ENCODE measurements at regions not wholly inside any gene's neighbourhood (a gene's known extent, or its start where the extent isn't known, plus 50 kb on each side); places are given as distances from the start of the nearest gene placed in this dataset.

DNA sequence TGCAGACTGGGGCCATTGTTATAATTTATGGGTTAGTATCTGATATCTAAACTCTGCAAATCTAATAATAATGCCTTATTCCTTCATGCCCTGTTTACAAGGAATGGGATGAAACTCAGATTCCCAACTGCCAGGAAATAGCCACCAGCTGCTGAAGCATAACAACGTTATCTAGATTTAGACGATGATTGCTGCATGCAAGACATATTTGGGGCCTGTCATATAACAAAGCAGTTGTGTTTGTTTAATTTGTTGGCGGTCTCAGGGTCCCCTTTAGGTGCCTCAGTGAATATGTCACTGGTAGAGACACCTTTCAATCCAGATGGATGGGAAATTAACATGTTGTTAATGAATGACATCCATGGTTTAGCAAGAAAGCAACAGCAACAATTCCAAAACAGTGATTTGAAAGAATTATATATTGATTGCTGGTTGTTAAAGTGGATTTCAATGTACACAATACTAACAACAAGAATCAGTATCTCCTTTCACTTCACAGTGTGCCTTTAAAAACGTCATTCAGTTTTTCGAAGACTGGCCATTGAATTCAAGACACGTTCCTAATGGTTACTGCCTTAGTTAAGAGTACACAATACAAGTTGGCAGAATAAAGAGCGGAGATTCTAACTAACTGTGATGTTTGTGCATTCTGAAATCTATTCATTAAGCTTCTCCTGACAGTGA lies 860.6 kb upstream of the CELF2 start:
- H3K4me1 ChIP-seq (ENCODE audit: control insufficient read depth, low read length) = no peaks in the 10 kb centered on the region

DNA sequence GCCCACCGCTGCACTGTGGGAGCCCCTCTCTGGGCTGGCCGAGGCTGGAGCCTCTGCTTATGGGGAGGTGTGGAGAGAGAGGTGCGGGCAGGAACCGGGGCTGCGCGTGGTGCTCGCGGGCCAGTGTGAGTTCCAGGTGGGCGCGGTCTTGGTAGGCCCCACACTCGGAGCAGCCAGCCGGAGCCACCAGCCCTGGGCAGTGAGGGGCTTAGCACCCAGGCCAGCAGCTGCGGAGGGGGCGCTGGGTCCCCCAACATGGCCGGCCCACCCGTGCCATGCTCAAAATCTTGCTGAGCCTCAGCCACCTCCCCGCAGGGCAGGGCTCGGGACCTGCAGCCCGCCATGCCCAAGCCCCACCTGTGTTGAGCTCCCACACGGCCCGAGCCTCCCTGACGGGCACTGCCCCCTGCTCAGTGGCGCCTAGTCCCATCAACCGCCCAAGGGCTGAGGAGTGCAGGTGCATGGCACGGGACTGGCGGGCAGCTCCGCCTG lies 856.8 kb upstream of the CELF2 start:
- TF ChIP-seq, protein P1, sequence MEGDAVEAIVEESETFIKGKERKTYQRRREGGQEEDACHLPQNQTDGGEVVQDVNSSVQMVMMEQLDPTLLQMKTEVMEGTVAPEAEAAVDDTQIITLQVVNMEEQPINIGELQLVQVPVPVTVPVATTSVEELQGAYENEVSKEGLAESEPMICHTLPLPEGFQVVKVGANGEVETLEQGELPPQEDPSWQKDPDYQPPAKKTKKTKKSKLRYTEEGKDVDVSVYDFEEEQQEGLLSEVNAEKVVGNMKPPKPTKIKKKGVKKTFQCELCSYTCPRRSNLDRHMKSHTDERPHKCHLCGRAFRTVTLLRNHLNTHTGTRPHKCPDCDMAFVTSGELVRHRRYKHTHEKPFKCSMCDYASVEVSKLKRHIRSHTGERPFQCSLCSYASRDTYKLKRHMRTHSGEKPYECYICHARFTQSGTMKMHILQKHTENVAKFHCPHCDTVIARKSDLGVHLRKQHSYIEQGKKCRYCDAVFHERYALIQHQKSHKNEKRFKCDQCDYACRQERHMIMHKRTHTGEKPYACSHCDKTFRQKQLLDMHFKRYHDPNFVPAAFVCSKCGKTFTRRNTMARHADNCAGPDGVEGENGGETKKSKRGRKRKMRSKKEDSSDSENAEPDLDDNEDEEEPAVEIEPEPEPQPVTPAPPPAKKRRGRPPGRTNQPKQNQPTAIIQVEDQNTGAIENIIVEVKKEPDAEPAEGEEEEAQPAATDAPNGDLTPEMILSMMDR (IDR thresholded peaks at IDR 0.05; ENCODE audit: low read depth, low read length, poor library complexity, severe bottlenecking) = no peak
- no peak for TF ChIP-seq EZH2phosphoT487 (IDR thresholded peaks at IDR 0.05; ENCODE audit: borderline replicate concordance, low read length)
- H3K4me2 ChIP-seq (ENCODE audit: low read length) = no peak overlapping the region
- H3F3A ChIP-seq (ENCODE audit: control insufficient read depth, insufficient read depth) = no peaks in the 10 kb centered on the region
- no peaks in the 10 kb centered on the region for H3K79me2 ChIP-seq (ENCODE audit: control insufficient read depth, low read length)
- H4K20me1 ChIP-seq (ENCODE audit: control insufficient read depth, insufficient read depth, low read depth, low read length) = no peaks in the 10 kb centered on the region
- H3K27ac ChIP-seq (ENCODE audit: low read depth, low read length) = no peak overlapping the region
- no peaks in the 10 kb centered on the region for H3K9me2 ChIP-seq (replicated peaks; ENCODE audit: control insufficient read depth, low read length)
- no peaks in the 10 kb centered on the region for H3K36me3 ChIP-seq (ENCODE audit: control insufficient read depth, low read length)
- no peaks in the 10 kb centered on the region for H3K9me3 ChIP-seq (ENCODE audit: control insufficient read depth, insufficient read depth, low read length)
- no peak overlapping the region for H3K4me3 ChIP-seq (ENCODE audit: low read length)
- no peaks in the 10 kb centered on the region for H3K4me1 ChIP-seq (ENCODE audit: control insufficient read depth, low read length)
- H3K27me3 ChIP-seq (ENCODE audit: control insufficient read depth, low read length) = no peaks in the 10 kb centered on the region

More for the DNA sequence above, 860.6 kb upstream of the CELF2 start:
- Histone ChIP-seq H3K79me2 (ENCODE audit: control insufficient read depth, low read length) (no peaks in the 10 kb centered on the region), H3K27ac (ENCODE audit: low read depth, low read length) (no peak overlapping the region), H3K27me3 (ENCODE audit: control insufficient read depth, low read length) (no peaks in the 10 kb centered on the region), H3K36me3 (ENCODE audit: control insufficient read depth, low read length) (no peaks in the 10 kb centered on the region), H3K9me3 (ENCODE audit: control insufficient read depth, insufficient read depth, low read length) (no peaks in the 10 kb centered on the region), H4K20me1 (ENCODE audit: control insufficient read depth, insufficient read depth, low read depth, low read length) (no peaks in the 10 kb centered on the region), H3K4me3 (ENCODE audit: low read length) (no peak overlapping the region), H3F3A (ENCODE audit: control insufficient read depth, insufficient read depth) (no peaks in the 10 kb centered on the region), H3K4me2 (ENCODE audit: low read length) (no peak overlapping the region), H3K9me2 (replicated peaks; ENCODE audit: control insufficient read depth, low read length) (no peaks in the 10 kb centered on the region)
- TF ChIP-seq EZH2phosphoT487 (IDR thresholded peaks at IDR 0.05; ENCODE audit: borderline replicate concordance, low read length) = no peak
- TF ChIP-seq, protein P1 (IDR thresholded peaks at IDR 0.05; ENCODE audit: low read depth, low read length, poor library complexity, severe bottlenecking) = no peak

DNA sequence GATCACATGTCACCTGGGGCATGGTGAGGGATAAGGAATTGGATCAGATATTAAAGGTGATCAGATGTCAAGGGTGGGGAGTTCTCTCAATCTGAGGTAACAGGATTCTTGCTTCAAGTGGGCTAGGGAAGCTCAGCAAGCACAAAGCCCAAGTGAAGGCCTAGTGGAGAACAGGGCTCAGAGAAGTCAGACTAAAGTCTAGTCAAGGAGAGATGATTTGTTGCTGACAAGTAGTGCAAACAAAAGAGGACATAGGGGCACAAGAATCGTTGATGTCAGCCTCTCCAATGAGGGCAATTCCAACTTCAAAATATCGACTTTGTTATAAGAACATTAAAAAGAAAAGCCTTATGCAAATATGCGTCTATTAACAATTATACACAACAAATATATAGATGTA lies 852.8 kb upstream of the CELF2 start:
- Histone ChIP-seq H3K27me3 (ENCODE audit: control insufficient read depth, low read length) (no peaks in the 10 kb centered on the region), H3K9me3 (ENCODE audit: control insufficient read depth, insufficient read depth, low read length) (no peaks in the 10 kb centered on the region), H3K9me2 (replicated peaks; ENCODE audit: control insufficient read depth, low read length) (no peaks in the 10 kb centered on the region), H3K36me3 (ENCODE audit: control insufficient read depth, low read length) (no peaks in the 10 kb centered on the region), H3K4me1 (ENCODE audit: control insufficient read depth, low read length) (no peaks in the 10 kb centered on the region), H3K27ac (ENCODE audit: low read depth, low read length) (no peak overlapping the region), H3K4me2 (ENCODE audit: low read length) (no peak overlapping the region), H3F3A (ENCODE audit: control insufficient read depth, insufficient read depth) (no peaks in the 10 kb centered on the region), H3K4me3 (ENCODE audit: low read length) (no peak overlapping the region), H4K20me1 (ENCODE audit: control insufficient read depth, insufficient read depth, low read depth, low read length) (no peaks in the 10 kb centered on the region), H3K79me2 (ENCODE audit: control insufficient read depth, low read length) (no peaks in the 10 kb centered on the region)
- TF ChIP-seq, protein P1 (IDR thresholded peaks at IDR 0.05; ENCODE audit: low read depth, low read length, poor library complexity, severe bottlenecking) = no peak
- no peak for TF ChIP-seq EZH2phosphoT487 (IDR thresholded peaks at IDR 0.05; ENCODE audit: borderline replicate concordance, low read length)

Data from DOHH2 (cell line).